SK-N-SH treated with all-trans-retinoic acid at 6 μM for 48 hours (cell line): ENCODE measurements at regions not wholly inside any gene's neighbourhood (a gene's known extent, or its start where the extent isn't known, plus 50 kb on each side); places are given as distances from the start of the nearest gene placed in this dataset.

Source experiments
- ARNTL ChIP-seq: fragments of 450-650 bp; formaldehyde crosslinking; IDR thresholded peaks from 2 replicates; pipeline ENCODE4 v1.5.0; 2020; ENCODE audit warnings: low read depth, mild to moderate bottlenecking, moderate library complexity, borderline replicate concordance
- ESRRG ChIP-seq: fragments of 250-450 bp; sonication (Bioruptor Pico); IDR thresholded peaks from 2 replicates; pipeline ENCODE4 v1.6.1; 2021; ENCODE audit warnings: mild to moderate bottlenecking
- GLIS3 ChIP-seq: fragments of 250-450 bp; sonication (Bioruptor Pico); IDR thresholded peaks from 2 replicates; pipeline ENCODE4 v1.5.0; 2020; ENCODE audit warnings: mild to moderate bottlenecking, moderate library complexity
- ISL1 ChIP-seq: fragments of 250-450 bp; sonication (Bioruptor Pico); IDR thresholded peaks from 2 replicates; pipeline ENCODE4 v2.1.2; 2022; ENCODE audit warnings: mild to moderate bottlenecking, moderate library complexity
- PPARA ChIP-seq: fragments of 250-450 bp; sonication (Bioruptor Pico); IDR thresholded peaks from 2 replicates; pipeline ENCODE4 v1.5.0; 2020; ENCODE audit warnings: mild to moderate bottlenecking, borderline replicate concordance
- TCF4 ChIP-seq: fragments of 250-450 bp; sonication (Bioruptor Pico); IDR thresholded peaks from 2 replicates; pipeline ENCODE4 v1.8.0; 2021; ENCODE audit warnings: mild to moderate bottlenecking, moderate library complexity, borderline replicate concordance
- ZNF565 ChIP-seq: fragments of 450-650 bp; formaldehyde crosslinking; conservative IDR thresholded peaks from 2 replicates; pipeline ENCODE4 v1.5.0; 2020; ENCODE audit warnings: low read depth, mild to moderate bottlenecking, moderate library complexity
- TF ChIP-seq, protein P1 (sequence below): fragments of 250-450 bp; sonication (Bioruptor Pico); IDR thresholded peaks from 2 replicates; pipeline ENCODE4 v1.5.1; 2020; ENCODE audit warnings: low read depth, mild to moderate bottlenecking, moderate library complexity

DNA sequence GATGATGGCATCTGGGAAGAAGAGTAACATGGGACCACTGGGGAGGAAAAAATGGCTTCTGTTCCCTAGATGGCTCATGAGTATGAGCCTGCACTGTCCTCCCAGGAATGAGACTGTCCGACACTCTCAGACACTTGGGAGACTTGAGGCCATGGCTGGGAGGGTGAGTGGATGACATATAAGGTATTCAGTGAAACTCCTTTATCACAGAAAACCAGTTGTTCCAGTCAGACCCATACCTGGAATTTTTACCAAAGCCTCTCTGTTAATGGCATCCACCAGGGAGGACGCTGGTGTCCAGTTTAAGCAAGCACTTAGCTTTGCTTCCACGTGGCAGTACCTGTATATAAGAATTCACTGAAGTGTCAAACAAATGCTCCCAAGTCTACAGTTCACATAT is 116.7 kb upstream of the C10orf90 start:
- TF ChIP-seq, protein P1, sequence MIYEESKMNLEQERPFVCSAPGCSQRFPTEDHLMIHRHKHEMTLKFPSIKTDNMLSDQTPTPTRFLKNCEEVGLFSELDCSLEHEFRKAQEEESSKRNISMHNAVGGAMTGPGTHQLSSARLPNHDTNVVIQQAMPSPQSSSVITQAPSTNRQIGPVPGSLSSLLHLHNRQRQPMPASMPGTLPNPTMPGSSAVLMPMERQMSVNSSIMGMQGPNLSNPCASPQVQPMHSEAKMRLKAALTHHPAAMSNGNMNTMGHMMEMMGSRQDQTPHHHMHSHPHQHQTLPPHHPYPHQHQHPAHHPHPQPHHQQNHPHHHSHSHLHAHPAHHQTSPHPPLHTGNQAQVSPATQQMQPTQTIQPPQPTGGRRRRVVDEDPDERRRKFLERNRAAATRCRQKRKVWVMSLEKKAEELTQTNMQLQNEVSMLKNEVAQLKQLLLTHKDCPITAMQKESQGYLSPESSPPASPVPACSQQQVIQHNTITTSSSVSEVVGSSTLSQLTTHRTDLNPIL (CRISPR knock-in tag), result no peak
- no peak for TF ChIP-seq ARNTL
- TF ChIP-seq ESRRG (CRISPR knock-in tag), result no peak
- TF ChIP-seq PPARA (CRISPR knock-in tag), result no peak
- TF ChIP-seq ZNF565, result no peak
- TF ChIP-seq ISL1 (CRISPR knock-in tag), result no peak
- TF ChIP-seq GLIS3 (CRISPR knock-in tag), result no peak
- no peak for TF ChIP-seq TCF4 (CRISPR knock-in tag)
